SH-SY5Y (cell line): ENCODE measurements at regions not wholly inside any gene's neighbourhood (a gene's known extent, or its start where the extent isn't known, plus 50 kb on each side); places are given as distances from the start of the nearest gene placed in this dataset.

Experiments used
- GATA2 ChIP-seq: IDR thresholded peaks from 2 replicates; pipeline ENCODE4 v1.6.1; 2011; ENCODE audit warnings: mild to moderate bottlenecking, low read depth, low read length
- GATA3 ChIP-seq: IDR thresholded peaks from 2 replicates; pipeline ENCODE4 v1.6.1; 2011; ENCODE audit warnings: low read depth, mild to moderate bottlenecking, low read length, moderate library complexity

DNA sequence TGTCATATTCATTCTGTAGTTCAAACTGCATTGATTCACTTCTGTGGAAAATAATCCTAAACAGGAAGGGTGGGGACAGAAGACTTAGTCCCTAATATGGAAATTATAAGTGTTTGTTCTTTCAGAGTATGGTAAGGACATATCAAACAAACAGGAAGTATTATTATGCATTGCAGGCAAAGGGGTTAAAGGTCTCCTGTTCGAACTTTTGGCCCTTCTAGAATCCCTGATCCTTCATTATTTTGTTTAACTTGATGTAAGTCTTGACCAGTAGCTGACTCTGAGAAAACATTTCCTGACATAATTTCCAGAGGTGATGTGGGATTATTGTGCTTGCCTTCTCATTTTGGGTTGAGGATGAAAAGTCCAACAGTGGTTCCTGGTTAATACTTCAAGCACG is 215.4 kb upstream of the ADGRL2 start:
- TF ChIP-seq GATA2 (no peak), GATA3 (no peak)
